HEK293T (cell line): ENCODE measurements at regions not wholly inside any gene's neighbourhood (a gene's known extent, or its start where the extent isn't known, plus 50 kb on each side); places are given as distances from the start of the nearest gene placed in this dataset.

ENCODE experiments used
- CTCF ChIA-PET: fragments of 350-600 bp; formaldehyde crosslinking; extraction: SDS; loops from one replicate; lab custom pipeline; 2021; ENCODE audit warnings: antibody characterized with exemption, inconsistent platforms; lab: Yijun Ruan, JAX
- POLR2A ChIA-PET: fragments of 350-600 bp; formaldehyde crosslinking; extraction: SDS; loops from one replicate; lab custom pipeline; 2020; ENCODE audit warnings: antibody characterized with exemption, inconsistent platforms; lab: Yijun Ruan, JAX
- DNase-seq: peaks from one replicate; pipeline ENCODE4 v3.0.0; 2012; ENCODE audit warnings: mixed read lengths; ENCODE audit errors: extremely low spot score
- ARNT ChIP-seq: fragments of 450-650 bp; IDR thresholded peaks from 2 replicates; pipeline ENCODE4 v1.6.1; 2017; ENCODE audit warnings: mild to moderate bottlenecking
- BHLHE40 ChIP-seq: fragments of 450-650 bp; IDR thresholded peaks from 2 replicates; pipeline ENCODE4 v1.6.1; 2016; ENCODE audit warnings: mild to moderate bottlenecking, moderate library complexity, borderline replicate concordance
- CTBP1 ChIP-seq: fragments of 450-650 bp; IDR thresholded peaks from 2 replicates; pipeline ENCODE4 v1.6.1; 2016; ENCODE audit warnings: borderline replicate concordance
- ELF4 ChIP-seq: fragments of 450-650 bp; IDR thresholded peaks from 2 replicates; pipeline ENCODE4 v1.6.1; 2017; ENCODE audit warnings: antibody characterized with exemption
- FOXA1 ChIP-seq: fragments of 450-650 bp; IDR thresholded peaks from 2 replicates; pipeline ENCODE4 v1.6.1; 2016; ENCODE audit warnings: mild to moderate bottlenecking
- FOXK2 ChIP-seq: fragments of 450-650 bp; IDR thresholded peaks from 2 replicates; pipeline ENCODE4 v1.6.1; 2016; ENCODE audit warnings: mild to moderate bottlenecking
- FOXM1 ChIP-seq: fragments of 450-650 bp; IDR thresholded peaks from 2 replicates; pipeline ENCODE4 v1.6.1; 2017; ENCODE audit warnings: mild to moderate bottlenecking, borderline replicate concordance
- HDGF ChIP-seq: fragments of 450-650 bp; IDR thresholded peaks from 2 replicates; pipeline ENCODE4 v1.6.1; 2017; ENCODE audit warnings: antibody characterized with exemption, borderline replicate concordance
- L3MBTL2 ChIP-seq: fragments of 450-650 bp; conservative IDR thresholded peaks from 2 replicates; pipeline ENCODE4 v1.6.1; 2016; ENCODE audit warnings: mild to moderate bottlenecking
- LEF1 ChIP-seq: fragments of 450-650 bp; IDR thresholded peaks from 2 replicates; pipeline ENCODE4 v1.6.1; 2017; ENCODE audit warnings: mild to moderate bottlenecking, borderline replicate concordance
- NFRKB ChIP-seq: fragments of 450-650 bp; IDR thresholded peaks from 2 replicates; pipeline ENCODE4 v1.6.1; 2016; ENCODE audit warnings: mild to moderate bottlenecking, moderate library complexity
- PKNOX1 ChIP-seq: fragments of 450-650 bp; IDR thresholded peaks from 2 replicates; pipeline ENCODE4 v1.6.1; 2016
- SP1 ChIP-seq: fragments of 450-650 bp; IDR thresholded peaks from 2 replicates; pipeline ENCODE4 v1.6.1; 2017
- SUZ12 ChIP-seq: fragments of 450-650 bp; IDR thresholded peaks from 2 replicates; pipeline ENCODE4 v1.6.1; 2016; ENCODE audit warnings: mild to moderate bottlenecking
- TARDBP ChIP-seq: fragments of 450-650 bp; IDR thresholded peaks from 2 replicates; pipeline ENCODE4 v1.6.1; 2016
- ZNF384 ChIP-seq: fragments of 450-650 bp; IDR thresholded peaks from 2 replicates; pipeline ENCODE4 v1.6.1; 2016

DNA sequence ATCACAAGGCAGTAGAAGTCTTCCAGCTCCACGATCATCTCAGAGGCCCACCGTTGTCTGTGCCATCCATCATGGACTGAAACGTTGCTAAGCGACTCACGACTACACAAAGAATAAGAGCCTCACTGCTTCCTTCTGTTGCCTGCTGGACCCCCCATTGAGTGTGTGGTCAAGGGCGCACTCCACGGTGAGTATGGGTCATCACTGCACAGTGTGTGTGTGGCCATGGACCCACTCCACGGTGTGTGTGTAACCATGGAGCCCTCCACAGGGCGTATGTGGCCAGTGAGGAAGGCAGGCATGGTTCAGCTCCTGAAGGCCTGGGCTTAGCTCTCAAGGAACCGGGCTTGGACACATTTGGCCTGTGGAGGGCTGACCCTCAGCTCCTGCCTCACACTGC lies 123.4 kb upstream of the AFDN start:
- DNase-seq = peak; percentile 5
- TF ChIP-seq LEF1 = no peak
- no peak for TF ChIP-seq HDGF
- TF ChIP-seq TARDBP = no peak
- TF ChIP-seq SUZ12 = no peak
- TF ChIP-seq BHLHE40 = no peak
- no peak for TF ChIP-seq CTBP1
- TF ChIP-seq ELF4 = no peak

GRCh38 chr6:167703781-167704180 lies 122.9 kb upstream of the AFDN start:
- TF ChIP-seq ZNF384 (no peak), SP1 (no peak), NFRKB (no peak), FOXM1 (no peak), BHLHE40 (no peak), FOXA1 (no peak), PKNOX1 (no peak), ARNT (no peak), SUZ12 (no peak), CTBP1 (no peak)
- peak; percentile 5 for DNase-seq
- POLR2A ChIA-PET = no interaction called here
- CTCF ChIA-PET = no interaction called here

More for the DNA sequence above, 123.4 kb upstream of the AFDN start:
- CTCF ChIA-PET = no interaction called here
- POLR2A ChIA-PET = no interaction called here

DNA sequence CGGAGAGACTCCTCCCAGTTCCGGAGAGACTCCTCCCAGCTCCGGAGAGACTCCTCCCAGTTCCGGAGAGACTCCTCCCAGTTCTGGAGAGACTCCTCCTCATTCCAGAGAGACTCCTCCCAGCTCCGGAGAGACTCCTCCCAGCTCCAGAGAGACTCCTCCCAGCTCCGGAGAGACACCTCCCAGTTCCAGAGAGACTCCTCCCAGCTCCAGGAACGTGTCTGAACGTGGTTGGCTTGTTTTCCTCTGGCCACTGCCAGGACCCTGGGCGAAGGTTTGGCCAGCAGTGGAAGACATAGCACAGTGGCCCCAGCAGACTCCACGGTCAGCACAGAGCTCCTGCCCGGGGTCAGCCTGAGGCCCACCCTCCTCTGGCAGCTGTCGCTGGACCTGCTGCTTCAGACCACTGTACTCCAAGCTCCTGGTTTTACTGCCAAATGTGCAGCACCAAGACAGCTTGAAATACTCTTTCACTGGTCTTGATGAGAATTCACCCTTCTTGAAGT lies 122.3 kb upstream of the AFDN start:
- POLR2A ChIA-PET = no interaction called here

GRCh38 chr6:167705211-167705750 lies 121.4 kb upstream of the AFDN start:
- no peak for TF ChIP-seq FOXM1
- TF ChIP-seq HDGF = no peak
- TF ChIP-seq FOXA1 = no peak
- CTCF ChIA-PET = interaction anchor here (0.8 kb wide), 1 partner anchor 427 kb away, joined by 3 read pairs; no protein-coding TSS in a partner anchor
- DNase-seq = no peak
- POLR2A ChIA-PET = no interaction called here

More for the DNA sequence above, 122.3 kb upstream of the AFDN start:
- TF ChIP-seq NFRKB (no peak), ARNT (0 out of 2 replicates have a peak, but pooled peaks have one; percentile 2), FOXM1 (no peak), SUZ12 (no peak), LEF1 (no peak), SP1 (no peak), BHLHE40 (no peak)
- CTCF ChIA-PET = no interaction called here
- peak; percentile 3 for DNase-seq

GRCh38 chr6:167706313-167707109 lies 120.2 kb upstream of the AFDN start:
- ChIA-PET POLR2A (no interaction called here), CTCF (no interaction called here)
- no peak for TF ChIP-seq PKNOX1
- no peak for TF ChIP-seq L3MBTL2
- no peak for TF ChIP-seq HDGF
- no peak for TF ChIP-seq SUZ12
- no peak for TF ChIP-seq FOXM1
- no peak for TF ChIP-seq FOXK2
- TF ChIP-seq NFRKB = no peak
- no peak for TF ChIP-seq ELF4
- TF ChIP-seq TARDBP = no peak
- TF ChIP-seq ARNT = no peak
- no peak for TF ChIP-seq FOXA1
- no peak for TF ChIP-seq ZNF384
- TF ChIP-seq BHLHE40 = no peak
- no peak for TF ChIP-seq LEF1
- DNase-seq = no peak

- TF ChIP-seq FOXA1 (no peak), FOXM1 (no peak), L3MBTL2 (no peak), HDGF (no peak), ELF4 (no peak), LEF1 (no peak), PKNOX1 (no peak), NFRKB (no peak)
- DNase-seq = no peak
Observed at GRCh38 chr6:167707686-167708500, 118.8 kb upstream of the AFDN start.

More at GRCh38 chr6:167707686-167708500, 118.8 kb upstream of the AFDN start:
- CTCF ChIA-PET = no interaction called here
- POLR2A ChIA-PET = no interaction called here
